Stimulated activated CD4-positive, alpha-beta T cell treated with anti-CD3 and anti-CD28 coated beads, TNF-alpha, amount 100 ng/mL, for 48 hours (primary cell): ENCODE measurements at regions not wholly inside any gene's neighbourhood (a gene's known extent, or its start where the extent isn't known, plus 50 kb on each side); places are given as distances from the start of the nearest gene placed in this dataset.

Experiments
- DNase-seq, 3 donors: peaks; one replicate each; pipeline ENCODE4 v3.0.0-alpha.2; 2020; ENCODE audit warnings: low read depth in 3 of 3

DNA sequence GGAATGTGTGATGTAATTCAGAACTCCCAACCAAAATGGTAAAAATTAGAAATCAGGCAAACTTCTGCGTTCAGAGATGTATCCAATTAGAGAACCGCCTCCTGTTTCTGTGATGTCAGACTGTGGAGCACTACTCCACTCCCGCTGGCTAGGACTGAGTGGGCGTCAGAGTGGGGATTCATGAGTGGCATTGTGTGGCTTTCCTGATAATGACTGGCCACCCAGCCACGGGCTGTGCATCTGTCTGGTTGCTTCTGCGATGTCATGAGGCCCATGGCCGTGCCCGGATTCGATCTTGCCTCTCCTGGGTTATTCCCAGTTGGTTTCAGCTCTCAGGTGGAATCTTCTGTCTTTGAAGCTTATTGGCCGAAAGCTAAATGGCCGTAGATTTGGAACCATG lies 87.1 kb upstream of the KCNA1 start:
- DNase-seq, result no peak

DNA sequence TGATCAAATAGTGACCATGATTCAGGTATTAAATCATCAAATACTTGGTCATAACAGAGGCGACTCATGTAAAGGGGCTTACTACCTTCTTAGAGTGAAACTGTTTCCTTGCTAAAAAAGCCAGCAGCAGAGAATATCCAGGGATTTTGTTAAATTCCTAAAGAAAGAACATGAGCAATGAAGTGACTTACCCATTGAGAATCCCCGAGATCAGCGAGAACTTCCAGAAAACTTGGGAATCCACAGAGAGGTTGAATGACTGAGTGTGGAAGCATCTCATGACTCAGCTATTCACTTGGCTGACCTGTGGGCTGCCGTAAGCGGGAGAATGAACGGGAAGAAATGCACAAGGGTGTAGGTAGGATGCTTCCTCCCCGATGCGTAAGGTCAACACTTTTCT lies 85.3 kb upstream of the KCNA1 start:
- DNase-seq, result no peak

DNA sequence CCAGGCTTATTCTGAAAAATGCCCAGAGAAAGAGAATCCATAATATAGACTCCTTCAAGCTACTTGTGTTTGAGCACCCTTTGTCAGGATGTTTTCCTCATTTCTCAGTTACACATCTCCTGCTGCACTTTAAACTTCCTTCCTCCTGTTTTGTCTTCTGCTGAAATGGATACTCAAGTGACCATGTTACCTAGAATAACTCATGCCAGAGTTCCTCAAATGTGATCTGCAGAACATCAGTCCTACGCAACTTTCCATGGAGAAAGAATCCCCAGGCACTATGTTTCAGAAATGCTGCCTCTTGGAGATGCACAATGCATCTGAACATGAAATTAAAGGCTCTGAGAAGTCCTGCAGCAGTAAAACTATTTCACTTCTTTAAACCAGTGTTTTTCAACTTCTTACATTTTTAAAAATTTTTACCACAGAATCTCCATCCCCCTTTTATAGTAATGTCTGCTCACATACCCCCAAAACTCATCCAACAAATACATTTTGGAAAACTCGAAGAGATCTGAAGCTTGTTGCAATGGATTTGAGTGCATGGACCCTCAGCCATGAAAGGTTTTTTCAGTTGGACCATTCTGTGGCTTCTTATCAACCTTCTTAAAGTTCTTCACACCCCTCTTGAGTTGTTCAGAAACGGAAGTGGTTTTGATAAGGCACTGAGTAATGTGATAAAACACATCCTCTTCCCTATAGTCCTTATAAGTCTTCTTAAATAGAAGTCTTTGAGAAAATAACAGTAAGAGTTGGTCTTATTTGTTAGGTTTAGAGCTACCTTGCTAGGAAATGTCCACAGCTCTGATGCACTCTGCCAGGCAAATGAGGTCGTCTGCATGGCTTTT lies 84.5 kb upstream of the KCNA1 start:
- no peak for DNase-seq

DNA sequence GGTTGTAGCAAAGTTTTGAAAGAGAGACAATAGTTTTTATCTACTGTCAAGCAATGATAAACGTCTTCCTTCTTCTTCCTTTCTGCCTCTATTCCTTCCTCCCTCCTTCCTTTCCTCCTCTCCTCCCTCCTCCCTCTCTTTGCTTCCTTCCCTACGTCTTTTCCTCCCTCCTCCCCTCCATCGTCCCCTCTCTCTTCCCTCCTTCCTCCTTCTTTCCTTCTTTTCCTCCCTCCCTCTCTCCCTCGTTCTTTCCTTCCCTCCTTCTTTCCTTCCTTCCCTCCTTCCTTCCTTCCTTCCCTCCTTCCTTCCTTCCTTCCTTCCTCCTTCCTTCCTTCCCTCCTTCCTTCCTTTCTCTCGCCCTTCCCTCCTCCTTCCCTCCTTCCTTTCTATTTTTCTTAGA lies 82.8 kb upstream of the KCNA1 start:
- no peak for DNase-seq

DNA sequence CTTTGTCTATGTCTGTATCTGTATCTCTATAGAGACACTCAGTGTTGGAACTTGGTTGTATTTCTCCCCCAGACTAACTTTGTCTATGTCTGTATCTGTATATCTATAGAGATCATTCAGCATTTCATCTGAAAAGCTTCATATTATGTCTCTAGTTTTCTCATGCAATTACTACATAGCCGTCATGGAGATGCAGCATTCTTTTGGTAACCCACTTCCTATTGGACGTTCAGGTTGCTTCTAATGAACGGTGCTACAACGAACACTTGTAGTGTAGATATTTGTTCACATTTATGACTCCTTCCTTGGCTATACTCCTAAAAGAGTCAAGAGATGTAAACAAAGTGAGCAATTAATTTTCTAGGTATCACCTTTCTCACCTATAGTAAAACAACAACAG lies 81.5 kb upstream of the KCNA1 start:
- DNase-seq, result no peak

- DNase-seq, result no peak
These were observed 80.4 kb upstream of the KCNA1 start for GRCh38 chr12:4829161-4829792.

DNA sequence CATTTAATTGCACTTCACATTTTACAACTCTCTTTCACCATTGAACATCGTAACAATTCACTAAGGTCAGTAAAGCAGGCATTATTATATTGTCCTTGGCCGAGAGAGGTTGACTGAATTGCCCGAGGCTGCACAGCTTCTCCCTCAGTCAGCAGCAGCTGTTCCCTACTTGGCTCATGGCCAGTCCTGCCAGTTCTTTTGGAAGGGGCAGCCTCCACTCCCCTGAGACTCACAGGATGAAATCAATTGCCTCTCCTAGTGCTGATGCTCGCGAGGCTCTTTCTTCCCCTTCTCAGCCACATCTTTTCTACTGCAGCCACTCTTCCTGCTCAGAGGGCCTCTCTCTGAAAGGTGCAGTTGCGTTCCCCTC lies 79.9 kb upstream of the KCNA1 start:
- DNase-seq, result no peak

DNA sequence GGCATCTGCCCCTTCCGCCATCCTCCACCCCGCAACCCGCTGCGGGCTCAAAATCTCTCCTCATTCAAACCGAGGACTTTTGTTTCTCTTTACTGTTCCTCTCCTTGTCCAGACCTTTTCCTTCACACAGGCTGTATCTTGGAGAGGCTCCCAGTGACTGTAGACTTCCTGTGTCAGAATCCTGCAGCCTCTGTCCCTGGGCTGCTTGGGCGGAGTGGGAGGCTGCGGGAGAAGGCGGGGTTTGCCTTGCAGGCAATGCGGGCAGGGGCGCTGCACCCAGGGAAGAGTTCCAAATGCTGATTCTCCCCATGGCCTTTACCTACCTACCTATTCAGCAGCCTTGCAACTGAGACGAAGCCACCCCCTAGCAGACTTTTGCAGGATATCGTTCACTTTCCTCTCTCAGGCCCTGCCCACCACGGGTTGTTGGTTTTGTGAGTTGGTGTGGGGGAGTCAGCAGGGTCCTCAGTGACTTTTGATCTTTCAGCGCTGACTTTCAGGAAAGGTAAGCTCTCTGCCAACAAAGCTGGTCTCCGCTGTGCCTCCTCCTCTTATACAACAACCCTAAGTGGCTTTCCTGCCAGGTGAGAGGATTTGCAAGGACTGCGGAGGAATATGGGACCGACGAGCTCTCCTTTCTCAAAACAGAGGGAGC lies 79.0 kb upstream of the KCNA1 start:
- DNase-seq, result no peak

GRCh38 chr12:4833053-4833452 lies 76.7 kb upstream of the KCNA1 start:
- DNase-seq, result no peak

GRCh38 chr12:4833524-4833923 lies 76.2 kb upstream of the KCNA1 start:
- no peak for DNase-seq

GRCh38 chr12:4842401-4842800 lies 67.3 kb upstream of the KCNA1 start:
- DNase-seq, result peak in 1 of 3 donors; percentile 8

DNA sequence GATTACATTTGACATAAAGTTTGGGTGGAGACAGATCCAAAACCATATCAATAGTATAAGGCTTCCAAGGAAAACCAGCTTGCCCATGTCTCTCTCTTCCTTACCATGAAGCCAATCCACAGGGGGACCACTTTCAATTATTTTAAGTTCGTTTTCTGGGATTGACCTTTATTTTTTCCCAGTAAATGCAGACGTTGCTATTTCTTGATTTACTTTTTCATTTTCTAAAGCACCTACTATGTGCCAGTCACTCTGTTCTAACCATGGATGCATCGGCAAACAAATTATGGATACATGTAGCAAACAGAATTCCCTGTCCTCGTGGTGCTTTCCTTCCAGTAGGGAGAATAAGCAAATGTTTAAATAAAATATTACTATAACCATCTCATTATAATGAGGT lies 65.8 kb upstream of the KCNA1 start:
- no peak for DNase-seq

- no peak for DNase-seq
These were observed 62.0 kb upstream of the KCNA1 start for GRCh38 chr12:4847713-4848112.

DNA sequence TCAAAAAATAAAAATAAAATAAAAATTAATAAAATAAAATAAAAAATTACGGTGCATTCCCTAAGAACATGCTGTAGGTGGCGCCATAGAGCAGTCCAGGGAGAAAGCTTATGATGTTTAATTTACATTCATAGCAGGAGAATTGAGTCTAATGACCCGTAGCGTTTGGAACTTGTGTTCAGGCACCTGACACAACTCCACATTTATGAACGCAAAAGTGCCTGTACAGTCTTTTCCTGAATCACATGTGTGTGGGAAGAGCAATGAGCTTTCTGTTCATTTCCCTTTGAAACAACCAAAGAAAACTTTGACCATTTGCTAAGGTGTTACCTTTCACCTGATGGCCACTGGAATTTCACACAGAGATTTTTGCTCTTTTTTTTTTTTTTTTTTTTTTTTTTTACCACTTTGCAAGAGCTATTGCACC lies 60.6 kb upstream of the KCNA1 start:
- no peak for DNase-seq

DNA sequence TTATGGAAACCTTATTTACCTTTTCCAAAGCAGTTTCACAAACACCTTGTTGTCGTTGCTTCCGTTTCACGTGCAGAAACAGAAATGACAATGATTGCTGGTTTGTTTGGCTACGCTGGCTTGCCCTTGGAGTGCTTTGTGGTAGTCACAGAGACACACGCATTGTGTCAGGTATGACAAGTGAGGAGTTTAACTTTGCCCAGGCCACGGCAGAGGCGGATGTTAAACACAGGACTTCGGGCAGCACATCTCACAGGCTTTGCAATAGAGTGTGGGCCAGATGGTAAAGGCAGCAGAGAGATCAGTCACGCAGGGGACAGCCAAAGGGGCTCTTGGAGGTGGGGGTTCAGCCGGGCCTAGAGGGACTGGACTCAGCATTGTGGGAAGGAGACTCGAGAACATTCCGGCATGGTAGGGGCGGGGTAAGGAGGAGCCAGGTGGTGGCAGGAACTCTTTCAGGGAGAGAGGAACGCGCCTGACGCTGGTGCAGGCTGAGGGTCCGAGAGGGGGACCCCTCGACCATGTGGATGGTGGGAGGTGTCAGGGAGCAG lies 59.8 kb upstream of the KCNA1 start:
- no peak for DNase-seq

DNA sequence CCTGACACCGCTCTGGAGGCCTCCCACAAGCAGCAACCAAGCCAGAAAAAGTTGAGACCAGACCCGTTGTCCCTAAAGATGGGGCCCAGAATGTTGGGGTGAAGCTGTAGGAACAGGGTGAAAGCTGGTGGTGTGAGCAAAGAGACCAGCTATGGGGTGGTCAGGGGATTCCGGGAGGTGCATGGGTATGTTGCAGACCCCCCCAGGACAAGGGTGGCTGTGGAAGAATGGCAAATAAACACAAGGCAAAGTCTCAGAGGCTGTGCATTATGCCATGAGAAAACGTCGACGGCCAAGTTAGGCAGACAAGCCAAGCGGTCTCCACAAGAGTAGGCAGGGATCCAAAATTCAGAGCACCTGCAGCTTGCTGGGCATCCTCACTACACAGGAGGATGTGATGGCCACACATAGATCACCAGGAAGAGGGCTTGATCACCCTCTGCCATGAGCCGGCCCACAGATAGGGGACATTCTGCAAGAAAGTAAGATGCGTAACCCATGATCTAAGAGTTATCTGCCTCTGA lies 58.8 kb upstream of the KCNA1 start:
- no peak for DNase-seq

DNA sequence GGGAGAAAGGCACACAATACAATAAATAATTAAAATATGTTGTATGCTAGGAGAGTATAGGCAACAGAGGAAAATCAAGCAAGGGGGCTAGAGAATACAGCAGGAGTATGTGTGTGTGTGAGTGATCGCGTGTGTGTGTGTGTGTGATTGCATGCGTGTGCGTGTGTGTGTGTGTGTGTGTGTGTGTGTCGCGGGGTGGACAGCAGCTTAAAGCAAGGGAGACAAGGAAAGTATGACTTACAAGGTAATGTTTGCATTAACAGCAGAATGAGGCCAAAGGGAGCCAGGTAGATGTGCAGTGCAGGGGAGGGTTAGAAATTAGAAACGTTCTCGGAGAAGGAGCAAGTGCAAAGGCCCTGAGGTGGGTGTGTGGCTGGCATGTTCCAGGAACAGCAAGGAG lies 57.4 kb upstream of the KCNA1 start:
- no peak for DNase-seq

GRCh38 chr12:4852911-4853310 lies 56.8 kb upstream of the KCNA1 start:
- no peak for DNase-seq

GRCh38 chr12:4855121-4855924 lies 54.4 kb upstream of the KCNA1 start:
- peak; percentile 7 to 41 (median 36) for DNase-seq

GRCh38 chr12:4856596-4856995 lies 53.1 kb upstream of the KCNA1 start:
- DNase-seq, result no peak

DNA sequence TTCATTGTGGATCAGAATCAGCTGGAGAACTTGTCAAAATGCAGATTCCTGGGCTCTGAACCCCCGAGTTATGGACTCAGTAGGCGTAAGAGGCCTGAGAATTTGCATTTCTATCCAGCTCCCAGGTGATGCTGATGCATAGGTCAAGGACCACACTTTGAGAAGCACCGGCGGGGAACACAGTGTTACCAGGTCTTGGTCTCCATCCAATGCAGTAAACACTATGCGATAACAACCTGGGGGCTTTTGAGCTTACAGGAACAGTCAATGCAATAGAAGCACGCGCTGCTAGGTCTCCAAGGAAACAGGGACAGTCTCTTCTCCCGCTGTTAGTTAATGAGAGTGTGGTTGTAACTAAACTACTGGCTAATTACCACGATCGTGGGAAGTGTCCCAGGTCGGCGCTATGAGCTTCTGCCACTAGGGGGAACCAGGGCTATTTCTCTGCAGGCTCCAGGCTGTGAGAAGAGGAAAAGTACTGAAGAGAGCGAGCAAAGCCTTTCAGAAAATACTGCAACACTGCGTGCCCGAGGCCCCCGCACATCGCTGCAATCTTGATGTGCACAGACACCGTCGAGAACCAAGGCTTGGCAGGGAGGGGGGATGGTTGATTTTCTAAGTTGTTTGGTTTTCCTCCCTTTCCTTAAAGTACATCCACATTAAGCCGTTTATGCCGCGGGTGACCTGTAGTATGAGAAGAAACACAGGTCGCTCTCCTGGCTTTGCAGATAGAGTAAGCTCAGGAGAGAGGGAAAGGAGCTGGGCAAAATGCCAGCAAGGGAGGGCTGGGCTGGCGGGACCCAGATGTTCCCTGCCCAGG lies 52.0 kb upstream of the KCNA1 start:
- peak; percentile 59 to 71 (median 59) for DNase-seq
